NAMALWA (cell line): ENCODE measurements at regions not wholly inside any gene's neighbourhood (a gene's known extent, or its start where the extent isn't known, plus 50 kb on each side); places are given as distances from the start of the nearest gene placed in this dataset.
A peak's percentile ranks its signal among the peaks of the same experiment; 100 is the strongest.

Experiments
- DNase-seq: peaks from one replicate; pipeline ENCODE4 v3.0.0-alpha.2; 2015; ENCODE audit warnings: low spot score

DNA sequence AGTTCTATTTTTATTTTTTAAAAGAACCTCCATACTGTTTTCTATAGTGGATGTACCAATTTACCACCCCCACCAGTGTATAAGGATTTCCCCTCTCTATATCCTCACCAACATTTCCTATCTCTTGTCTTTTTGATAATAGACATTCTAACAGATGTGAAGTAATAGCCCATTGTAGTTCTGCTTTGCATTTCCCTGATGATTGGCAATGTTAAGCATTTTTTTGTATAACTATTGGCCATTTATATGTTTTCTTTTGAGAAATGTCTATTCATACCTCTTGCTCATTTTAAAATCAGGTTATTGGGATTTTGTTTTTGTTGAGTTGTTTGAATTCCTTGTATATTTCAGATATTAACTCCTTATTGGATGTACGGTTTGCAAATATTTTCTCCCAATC lies 251.1 kb upstream of the HTR2C start:
- DNase-seq, result no peak

DNA sequence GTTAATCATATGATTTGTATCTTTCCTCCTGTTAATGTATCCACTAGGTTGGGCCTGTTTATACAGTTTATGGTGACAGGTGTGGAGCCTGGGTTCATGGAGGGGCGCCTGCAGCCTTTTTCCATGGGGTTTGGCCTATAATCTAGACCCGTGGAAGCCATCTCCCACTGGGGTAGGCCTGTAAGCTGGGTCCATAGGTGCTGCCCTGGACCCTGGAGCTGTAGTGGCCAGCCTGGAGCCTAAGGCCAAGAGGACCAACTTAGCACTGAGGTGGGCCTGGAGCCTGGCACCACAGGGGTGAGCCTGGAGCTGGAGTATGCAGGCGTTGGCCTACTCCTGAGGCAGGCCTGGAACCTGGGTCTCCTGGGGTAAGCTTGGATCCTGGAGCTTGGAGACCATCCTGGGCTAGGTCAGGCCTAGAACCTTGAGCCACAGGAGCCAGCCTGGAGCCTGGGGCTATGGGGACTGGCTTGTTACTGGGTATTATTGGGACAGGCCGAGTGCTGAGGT lies 249.4 kb upstream of the HTR2C start:
- no peak for DNase-seq

GRCh38 chrX:114338870-114339269 lies 245.0 kb upstream of the HTR2C start:
- DNase-seq, result no peak

- DNase-seq, result peak; percentile 58
Observed at GRCh38 chrX:114344756-114345349, 239.0 kb upstream of the HTR2C start.

DNA sequence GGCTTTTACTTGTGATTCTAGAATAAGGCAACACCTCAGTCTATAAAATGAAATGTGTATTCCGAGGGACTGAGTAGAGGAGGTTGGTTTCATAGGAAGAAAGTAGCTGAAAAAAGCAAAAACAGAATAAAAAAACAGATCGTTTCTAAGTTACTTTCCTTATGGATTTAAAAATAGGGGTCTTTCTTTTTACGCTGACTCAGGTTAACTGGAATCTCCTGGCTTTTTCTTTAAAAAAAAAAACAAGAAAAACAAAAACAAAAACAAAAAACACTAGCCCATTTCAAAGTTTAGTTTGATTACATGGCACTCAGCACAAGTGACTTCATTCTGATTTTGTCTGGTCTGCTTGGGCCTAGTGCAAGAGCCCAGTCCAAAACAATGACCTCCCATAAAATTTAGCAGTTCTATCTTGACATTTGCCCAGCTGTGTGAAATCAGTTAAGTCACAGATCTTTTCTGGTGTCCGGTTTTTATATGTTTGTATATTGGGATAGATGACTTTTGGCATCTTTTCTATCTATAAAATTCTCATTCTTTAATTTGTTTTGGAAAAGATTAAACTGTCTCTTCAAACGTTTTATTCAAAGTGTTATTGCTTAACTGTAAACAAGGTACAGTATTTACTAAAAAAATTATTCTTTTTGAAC lies 222.7 kb upstream of the HTR2C start:
- DNase-seq, result no peak

- no peak for DNase-seq
Observed at GRCh38 chrX:114363346-114363745, 220.5 kb upstream of the HTR2C start.

DNA sequence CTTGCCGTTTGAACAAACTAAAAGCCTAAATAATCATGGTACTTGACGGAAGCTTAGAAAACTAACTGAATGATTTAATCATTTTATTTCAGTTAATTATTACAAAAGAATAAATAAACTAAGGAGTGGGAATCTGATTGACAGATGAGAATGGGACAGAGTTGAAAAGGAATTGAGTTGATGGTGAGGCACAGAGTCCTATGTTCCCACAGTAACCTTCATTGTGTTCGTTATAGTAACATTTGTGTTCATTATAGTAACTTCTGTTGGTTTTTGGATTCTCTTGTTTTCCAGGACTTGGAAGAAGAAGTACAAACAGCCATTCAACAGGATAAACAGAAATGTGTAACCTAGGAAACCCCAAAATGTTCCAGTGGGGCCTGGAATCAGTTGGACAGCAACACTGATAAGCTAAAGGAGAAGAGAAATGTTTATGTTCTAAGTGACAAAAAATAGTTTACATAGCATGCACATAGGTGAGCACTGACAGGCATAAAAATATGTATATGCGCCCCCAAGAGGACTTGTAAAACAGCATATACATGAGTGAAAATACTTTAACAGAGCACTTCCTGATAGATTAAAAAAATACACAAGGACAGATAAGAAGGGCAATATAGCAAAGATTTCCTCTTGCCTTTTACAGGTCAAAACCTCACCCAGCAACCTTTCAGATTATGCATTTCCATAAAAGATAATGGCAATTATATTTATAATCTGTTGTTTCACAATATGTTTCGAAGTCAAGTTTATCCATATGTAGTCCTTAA lies 218.6 kb upstream of the HTR2C start:
- DNase-seq, result no peak

DNA sequence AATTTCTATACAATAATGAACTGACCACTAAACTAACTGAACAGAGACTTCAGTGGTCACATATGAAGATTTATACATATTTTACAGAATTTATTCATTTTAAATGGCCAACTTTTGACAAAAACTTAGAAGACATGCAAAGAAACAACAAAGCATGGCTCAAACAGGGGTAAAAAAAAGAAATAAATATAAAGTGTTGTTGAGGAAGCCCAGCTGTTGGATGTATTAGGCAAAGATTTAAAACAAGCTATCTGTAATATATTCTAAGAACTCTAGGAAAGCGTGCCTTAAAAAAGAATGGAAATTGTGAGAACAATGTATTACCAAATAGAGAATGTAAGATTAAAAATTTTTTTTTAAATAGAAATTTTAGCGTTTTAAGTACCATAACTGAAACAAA lies 210.9 kb upstream of the HTR2C start:
- DNase-seq, result no peak

- DNase-seq, result no peak
Observed at GRCh38 chrX:114390251-114390796, 193.6 kb upstream of the HTR2C start.
